HepG2 (cell line): ENCODE measurements at regions not wholly inside any gene's neighbourhood (a gene's known extent, or its start where the extent isn't known, plus 50 kb on each side); places are given as distances from the start of the nearest gene placed in this dataset.

Source experiments
- ATAC-seq: fragments of 200-7000 bp; cut with Tn5 transposase; 3 replicates; pipeline ENCODE4 v1.9.1; 2020; ENCODE audit warnings: mild to moderate bottlenecking, moderate library complexity
- BruUV-seq: library from RNA; stranded (reverse); fragments of 400-500 nt; replicated peaks from 2 replicates; lab custom pipeline; 2021; lab: Mats Ljungman, UMichigan
- CTCF ChIA-PET: fragments of 300-600 bp; formaldehyde crosslinking; extraction: SDS; loops from one replicate; lab custom pipeline; 2021; ENCODE audit warnings: low total read pairs, inconsistent platforms, low intra/inter-chr PET ratio; lab: Yijun Ruan, JAX
- POLR2A ChIA-PET: fragments of 350-600 bp; sonication (Branson Sonifier 250); formaldehyde crosslinking; loops from one replicate; lab custom pipeline; 2020; ENCODE audit warnings: antibody characterized with exemption, inconsistent platforms; lab: Yijun Ruan, JAX
- DNase-seq: peaks from one replicate; pipeline ENCODE4 v3.0.0-alpha.2; 2015; ENCODE audit warnings: low spot score
- FAIRE-seq: peaks from 3 replicates; lab custom pipeline; 2011; peaks lifted over from hg19 to GRCh38; lab: Jason Lieb, UNC
- H2AFZ ChIP-seq: one replicate; pipeline ENCODE4 v1.6.1; 2011; ENCODE audit warnings: low read length, inconsistent platforms
- H3K27ac ChIP-seq: fragments of 300-600 bp; 3 replicates; pipeline ENCODE4 v1.8.0; 2011; ENCODE audit warnings: mixed run types, mild to moderate bottlenecking, mixed read lengths, low read length, inconsistent platforms; ENCODE audit not compliant: insufficient read depth; ENCODE audit errors: extremely low read length
- H3K27me3 ChIP-seq, 2 experiments: fragments of 200-600 bp in 1 of 2; 2 replicates in 1 of 2; 3 replicates in 1 of 2; pipeline versions ENCODE4 v1.6.0 to v1.8.0; 2011; ENCODE audit warnings: low read length in 2 of 2, mild to moderate bottlenecking in 2 of 2, moderate library complexity in 2 of 2, inconsistent platforms in 1 of 2; ENCODE audit not compliant: insufficient read depth in 2 of 2, control insufficient read depth in 1 of 2
- H3K36me3 ChIP-seq, 2 experiments: fragments of 200-600 bp in 1 of 2; replicated peaks in 1 of 2; 2 replicates in 1 of 2; 3 replicates in 1 of 2; pipeline versions ENCODE4 v1.5.1 to v1.8.0; 2011; ENCODE audit warnings: low read length in 2 of 2, inconsistent platforms in 1 of 2; ENCODE audit not compliant: insufficient read depth in 2 of 2, control insufficient read depth in 1 of 2
- H3K4me1 ChIP-seq: 2 replicates; pipeline ENCODE4 v1.5.1; 2012; ENCODE audit warnings: low read length, inconsistent platforms; ENCODE audit not compliant: insufficient read depth
- H3K4me2 ChIP-seq: 2 replicates; pipeline ENCODE4 v1.6.0; 2011; ENCODE audit warnings: low read depth, low read length, inconsistent platforms
- H3K4me3 ChIP-seq, 3 experiments: fragments of 200-600 bp in 1 of 3; sonication (generic), shearing (Covaris generic) in 1 of 3; replicated peaks in 1 of 3; 2 replicates each; pipeline ENCODE4 v1.5.1; 2011 to 2016; ENCODE audit warnings: low read length in 3 of 3, inconsistent platforms in 2 of 3, low read depth in 2 of 3, mild to moderate bottlenecking in 2 of 3, control low read depth in 1 of 3, mixed read lengths in 1 of 3; ENCODE audit not compliant: insufficient read depth in 1 of 3
- H3K79me2 ChIP-seq: one replicate; pipeline ENCODE4 v1.6.1; 2011; ENCODE audit warnings: low read length, inconsistent platforms; ENCODE audit not compliant: insufficient read depth
- H3K9ac ChIP-seq: 2 replicates; pipeline ENCODE4 v1.6.0; 2011; ENCODE audit warnings: mild to moderate bottlenecking, low read depth, low read length, inconsistent platforms; ENCODE audit not compliant: insufficient read depth
- H3K9me3 ChIP-seq: 2 replicates; pipeline ENCODE4 v1.5.1; 2012; ENCODE audit warnings: mild to moderate bottlenecking, low read length
- H4K20me1 ChIP-seq: 2 replicates; pipeline ENCODE4 v1.6.0; 2011; ENCODE audit warnings: inconsistent platforms, mild to moderate bottlenecking, low read length, moderate library complexity; ENCODE audit not compliant: insufficient read depth
- BCL3 ChIP-seq: sonication (generic); formaldehyde crosslinking; IDR thresholded peaks from 2 replicates; pipeline ENCODE4 v1.5.1; 2020; ENCODE audit warnings: mild to moderate bottlenecking, missing genetic modification reagents, moderate library complexity
- EED ChIP-seq: sonication (generic); formaldehyde crosslinking; IDR thresholded peaks from 2 replicates; pipeline ENCODE4 v1.5.0; 2020; ENCODE audit warnings: mild to moderate bottlenecking, missing genetic modification reagents
- KDM5B ChIP-seq: sonication (generic); formaldehyde crosslinking; IDR thresholded peaks from 2 replicates; pipeline ENCODE4 v1.4.0; 2020; ENCODE audit warnings: missing genetic modification reagents, mild to moderate bottlenecking, borderline replicate concordance
- MYPOP ChIP-seq: sonication (generic); formaldehyde crosslinking; IDR thresholded peaks from 2 replicates; pipeline ENCODE4 v1.8.1; 2023; ENCODE audit warnings: mild to moderate bottlenecking, moderate library complexity, missing genetic modification reagents
- STAT5B ChIP-seq: sonication (generic); formaldehyde crosslinking; IDR thresholded peaks from 2 replicates; pipeline ENCODE4 v1.4.0; 2020; ENCODE audit warnings: missing genetic modification reagents
- ZNF12 ChIP-seq: sonication (generic); formaldehyde crosslinking; IDR thresholded peaks from 2 replicates; pipeline ENCODE4 v1.5.0; 2020; ENCODE audit warnings: missing genetic modification reagents
- ZNF318 ChIP-seq: sonication (generic); formaldehyde crosslinking; IDR thresholded peaks from 2 replicates; pipeline ENCODE4 v1.4.0; 2020; ENCODE audit warnings: mild to moderate bottlenecking, missing genetic modification reagents
- ZNF549 ChIP-seq: sonication (generic); formaldehyde crosslinking; IDR thresholded peaks from 2 replicates; pipeline ENCODE4 v1.5.0; 2020; ENCODE audit warnings: missing genetic modification reagents
- in situ Hi-C: cut with HindIII; loops from 2 replicates; pipeline ENCODE4 v1.10.0; 2017; ENCODE audit warnings: low pct_unique_long_range_greater_than_20kb; ENCODE audit not compliant: extremely low pct_ligation_motif_present
- intact Hi-C: fragments of 100-400 bp; cut with micrococcal nuclease; formaldehyde crosslinking; loops from one replicate; pipeline ENCODE4 v1.10.0; 2022; ENCODE audit not compliant: unreplicated experiment

GRCh38 chr5:175783739-175784138 is 87.6 kb upstream of the CPLX2 start:
- Histone ChIP-seq H3K36me3 (no peaks in the 10 kb centered on the region), H2AFZ (no peak overlapping the region), H3K27me3 (no peaks in the 10 kb centered on the region), H3K4me1 (no peaks in the 10 kb centered on the region), H3K9me3 (no peaks in the 10 kb centered on the region), H3K27ac (no peak overlapping the region), H3K4me2 (no peak overlapping the region), H4K20me1 (no peaks in the 10 kb centered on the region), H3K79me2 (no peaks in the 10 kb centered on the region), H3K4me3 (no peak overlapping the region), H3K9ac (no peak overlapping the region)
- intact Hi-C loops (no loop called here), in situ Hi-C loops (no loop called here)
- DNase-seq (no peak), FAIRE-seq (no peak), ATAC-seq (no peak)
- ChIA-PET CTCF (no interaction called here), POLR2A (no interaction called here)
- TF ChIP-seq ZNF318 (no peak), KDM5B (CRISPR knock-in tag) (no peak), ZNF549 (CRISPR knock-in tag) (no peak), BCL3 (CRISPR knock-in tag) (no peak), STAT5B (no peak), EED (CRISPR knock-in tag) (no peak), MYPOP (CRISPR knock-in tag) (no peak), ZNF12 (CRISPR knock-in tag) (no peak)
- BruUV-seq: no TSS peak
